DMS114 treated with DMSO at 0.1 percent for 48 hours (cell line): ENCODE measurements at regions not wholly inside any gene's neighbourhood (a gene's known extent, or its start where the extent isn't known, plus 50 kb on each side); places are given as distances from the start of the nearest gene placed in this dataset.
A peak's percentile ranks its signal among the peaks of the same experiment; 100 is the strongest.
"Not testable (repeated sequence)": the region's sequence is repeated elsewhere in the genome, so short reads cannot be mapped to it uniquely, and the experiment has no call there.

Experiments
- DNase-seq: peaks from one replicate; lab custom pipeline; 2025; ENCODE audit not compliant: unreplicated experiment; lab: John Stamatoyannopoulos, UW

DNA sequence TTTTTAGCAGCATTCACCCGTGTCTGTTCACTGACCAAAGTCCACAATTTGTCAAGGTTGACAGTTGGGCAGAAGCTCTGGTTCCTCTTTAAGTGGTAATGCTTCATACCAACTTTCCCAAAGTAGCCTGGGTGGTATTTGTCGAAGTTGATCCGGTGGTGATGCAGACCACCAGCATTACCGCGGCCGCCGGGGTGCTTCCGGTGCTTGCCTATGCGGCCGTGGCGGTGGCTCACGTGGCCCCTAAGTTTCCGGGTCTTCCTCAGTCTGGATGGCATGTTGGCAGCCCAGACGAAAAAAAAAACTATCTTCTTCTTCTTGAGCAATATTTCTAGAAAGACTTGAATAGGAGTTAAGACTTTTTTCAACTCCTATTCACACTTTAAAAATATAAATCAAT, 151.4 kb upstream of the RGS17 start:
- DNase-seq, result not testable (repeated sequence)

GRCh38 chr6:153275997-153276396, 144.9 kb upstream of the RGS17 start:
- DNase-seq, result no peak

DNA sequence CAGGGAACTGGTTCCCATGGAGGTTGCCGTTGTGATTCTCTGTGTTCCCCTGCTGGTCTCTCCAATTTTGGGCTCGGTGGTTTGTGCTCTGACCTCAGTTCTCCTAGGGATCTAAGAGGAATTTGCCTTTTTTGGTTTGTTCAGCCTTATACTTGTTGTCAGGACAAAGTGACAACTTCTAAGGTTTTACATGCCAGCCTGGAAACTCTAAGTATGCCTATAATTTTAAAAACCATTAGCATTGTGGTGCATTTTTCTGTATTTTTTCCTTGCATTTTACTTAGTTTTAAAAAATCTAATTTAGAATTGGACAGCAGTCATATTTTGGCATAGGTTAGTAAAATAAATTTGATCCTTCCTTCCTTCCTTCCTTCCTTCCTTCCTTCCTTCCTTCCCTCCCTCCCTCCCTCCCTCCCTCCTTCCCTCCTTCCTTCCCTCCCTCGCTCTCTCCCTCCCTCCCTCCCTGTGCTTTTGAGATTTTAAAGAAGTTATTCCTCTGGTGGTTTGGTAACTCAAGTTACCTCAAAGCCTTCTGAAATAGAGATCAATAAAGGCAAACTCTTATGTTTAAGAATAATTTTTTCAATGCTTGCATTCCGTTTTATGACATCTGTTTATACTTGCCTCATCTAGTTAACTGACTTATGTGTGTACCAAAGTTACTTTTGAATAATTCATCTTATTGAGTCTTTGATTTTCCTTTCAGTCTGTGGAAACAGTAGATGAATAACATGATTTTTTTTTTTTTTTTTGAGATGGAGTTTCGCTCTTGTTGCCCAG, 141.3 kb upstream of the RGS17 start:
- no peak for DNase-seq

GRCh38 chr6:153263489-153263888, 132.4 kb upstream of the RGS17 start:
- no peak for DNase-seq

DNA sequence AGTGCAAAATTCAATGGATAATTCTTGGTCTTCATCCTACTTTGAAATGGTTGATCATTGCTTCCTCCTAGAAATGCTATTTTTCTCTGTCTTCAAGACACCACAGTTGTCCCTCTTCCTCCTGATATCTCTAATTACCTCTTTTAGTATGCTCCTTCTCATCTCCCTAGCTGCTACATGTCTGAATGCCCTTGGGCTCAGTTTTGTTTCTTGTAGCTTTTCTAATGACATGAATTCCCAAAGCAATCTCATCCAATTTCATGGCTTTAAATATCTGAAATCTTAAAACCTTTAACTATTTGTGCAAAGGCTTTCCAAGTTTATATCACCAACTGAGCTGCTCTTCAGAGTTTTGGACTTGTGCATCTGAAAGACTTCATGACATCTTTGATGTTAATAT, 120.2 kb upstream of the RGS17 start:
- no peak for DNase-seq

GRCh38 chr6:153237670-153238069, 106.6 kb upstream of the RGS17 start:
- no peak for DNase-seq

DNA sequence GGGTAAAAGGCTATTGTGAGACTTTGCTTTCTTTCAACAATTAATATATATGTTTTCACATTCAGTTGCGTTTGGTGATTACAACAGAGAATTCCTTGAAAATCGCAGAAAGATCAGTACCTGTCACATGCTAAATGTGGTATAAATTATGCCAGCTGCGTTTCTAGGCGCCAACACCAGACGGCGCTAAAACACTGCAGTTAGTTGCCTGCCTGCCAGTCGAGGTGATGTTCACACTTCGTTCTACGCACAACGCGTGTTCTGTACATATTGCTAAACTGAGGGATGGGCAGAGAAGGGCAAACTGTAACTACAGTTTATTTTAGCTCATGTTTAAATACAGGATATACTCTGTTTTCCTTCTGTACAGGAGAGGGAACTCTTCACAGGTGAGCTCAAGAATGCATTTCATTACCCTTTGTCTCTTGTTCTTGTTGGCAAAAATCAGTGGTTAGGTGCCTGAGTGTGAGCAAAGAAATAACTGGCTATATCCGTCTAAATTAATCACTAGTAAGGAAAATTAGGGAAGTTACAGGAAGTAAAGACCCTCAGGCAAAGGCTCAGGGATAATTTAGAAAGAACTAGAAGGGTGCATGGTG, 100.1 kb upstream of the RGS17 start:
- peak; percentile 1 for DNase-seq

DNA sequence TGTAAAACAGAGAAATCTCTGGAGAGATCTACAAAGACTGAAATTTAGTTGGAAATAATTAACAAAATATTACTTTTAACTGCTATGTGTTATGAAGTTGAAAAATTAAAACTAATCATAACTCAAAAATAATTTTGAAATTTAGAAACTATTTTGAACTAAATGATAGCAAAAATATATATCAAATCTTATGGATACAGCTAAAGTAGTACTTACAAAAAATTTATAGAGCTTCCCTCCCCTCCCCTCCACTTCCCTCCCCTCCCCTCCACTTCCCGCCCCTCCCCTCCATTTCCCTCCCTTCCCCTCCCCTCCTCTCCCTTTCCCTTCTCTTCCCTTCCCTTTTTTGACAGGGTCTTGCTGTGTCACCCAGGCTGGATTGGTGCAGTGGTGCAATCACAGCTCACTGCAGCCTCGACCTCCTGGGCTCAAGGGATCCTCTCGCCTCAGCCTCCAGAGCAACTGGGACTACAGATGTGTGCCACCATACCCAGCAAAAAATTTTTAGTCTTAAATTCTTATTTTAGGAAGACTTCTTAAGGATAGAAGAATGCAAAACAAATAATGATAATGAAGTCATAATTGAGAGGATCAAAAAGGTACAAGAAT, 87.2 kb upstream of the RGS17 start:
- no peak for DNase-seq

GRCh38 chr6:153216789-153217188, 85.7 kb upstream of the RGS17 start:
- no peak for DNase-seq

GRCh38 chr6:153215242-153215641, 84.2 kb upstream of the RGS17 start:
- no peak for DNase-seq

- no peak for DNase-seq
These were observed 83.4 kb upstream of the RGS17 start for GRCh38 chr6:153214436-153214835.

- no peak for DNase-seq
These were observed 79.0 kb upstream of the RGS17 start for GRCh38 chr6:153210083-153210482.

DNA sequence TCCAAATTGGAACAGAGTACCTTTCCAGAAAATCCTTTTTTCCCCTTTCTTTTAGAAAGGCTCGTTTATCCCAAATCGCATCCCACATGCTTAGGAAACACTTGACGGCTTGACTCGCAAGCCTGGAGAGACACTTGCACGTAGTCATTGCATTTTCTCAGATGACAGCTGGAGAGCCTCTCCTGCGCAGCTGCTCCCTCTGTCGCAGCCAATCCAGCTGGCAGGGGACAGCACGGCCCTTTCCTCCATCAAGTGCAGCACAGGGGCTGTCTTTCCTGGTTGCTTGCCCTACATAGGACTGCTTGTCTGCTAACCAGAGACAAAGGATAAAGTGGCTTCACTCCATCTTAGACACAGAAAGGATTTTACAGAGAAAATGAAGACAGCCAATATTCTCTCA, 77.6 kb upstream of the RGS17 start:
- DNase-seq, result no peak

DNA sequence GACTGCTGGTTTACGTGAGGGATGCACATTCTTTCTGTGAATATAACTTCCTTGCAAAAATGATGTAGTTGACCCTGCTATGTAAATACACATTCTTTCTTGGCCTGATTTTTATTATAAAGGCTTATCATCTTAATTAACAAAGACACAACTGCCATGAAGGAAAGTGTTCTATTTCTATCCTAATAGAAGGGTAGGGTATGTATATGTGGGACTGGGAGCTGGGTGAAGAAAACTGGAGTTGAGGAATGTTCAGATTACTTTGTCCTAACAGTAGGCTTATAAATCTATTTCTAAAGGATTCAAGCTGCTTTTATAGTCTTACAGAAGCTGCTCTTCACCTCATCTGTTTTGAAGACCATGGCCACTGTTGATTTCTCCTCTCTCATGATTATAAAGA, 76.5 kb upstream of the RGS17 start:
- no peak for DNase-seq

DNA sequence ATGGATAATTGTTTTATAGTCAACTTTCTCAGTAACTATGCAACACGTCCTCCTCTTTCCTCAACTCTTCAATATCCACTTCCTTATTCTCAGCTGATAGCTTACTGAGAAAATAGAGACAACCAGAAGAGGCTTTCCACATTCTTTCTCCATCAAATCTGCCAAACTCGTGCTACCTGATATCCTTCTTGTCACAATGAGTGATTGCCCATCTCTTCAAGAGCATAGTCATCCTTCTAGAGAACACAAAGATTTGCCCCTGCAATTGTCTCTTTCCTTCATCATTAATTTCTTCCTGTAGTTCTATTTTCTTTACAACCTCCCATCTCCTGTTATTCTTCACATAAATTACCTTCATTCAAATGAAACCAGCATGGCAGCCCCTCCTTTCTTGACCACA, 75.9 kb upstream of the RGS17 start:
- DNase-seq, result no peak

GRCh38 chr6:153192943-153193885, 62.1 kb upstream of the RGS17 start:
- DNase-seq, result no peak

DNA sequence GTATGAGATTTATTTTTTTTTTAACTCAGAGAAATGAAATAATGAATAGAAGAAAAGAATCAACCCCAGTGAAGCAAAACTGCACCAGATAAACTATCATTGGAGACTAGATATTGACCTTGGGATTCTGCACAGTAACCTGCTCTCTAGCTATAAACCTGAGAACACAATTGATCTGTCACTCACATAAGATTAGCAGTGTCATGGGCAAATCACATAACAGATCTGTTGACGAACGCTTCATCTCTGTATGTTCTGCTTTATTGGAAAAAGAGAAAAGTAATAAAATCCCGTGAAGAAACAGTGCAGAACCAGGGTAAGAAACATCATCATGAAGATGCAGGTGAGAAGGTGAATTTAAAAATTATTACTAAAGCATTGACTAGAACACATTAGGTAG, 52.8 kb upstream of the RGS17 start:
- DNase-seq, result no peak
